Amniotic epithelial cell (primary cell): ENCODE measurements at regions not wholly inside any gene's neighbourhood (a gene's known extent, or its start where the extent isn't known, plus 50 kb on each side); places are given as distances from the start of the nearest gene placed in this dataset.
A peak's percentile ranks its signal among the peaks of the same experiment; 100 is the strongest.

Experiments used
- DNase-seq: peaks from one replicate; pipeline ENCODE4 v3.0.0-alpha.2; 2010; ENCODE audit warnings: low read depth

DNA sequence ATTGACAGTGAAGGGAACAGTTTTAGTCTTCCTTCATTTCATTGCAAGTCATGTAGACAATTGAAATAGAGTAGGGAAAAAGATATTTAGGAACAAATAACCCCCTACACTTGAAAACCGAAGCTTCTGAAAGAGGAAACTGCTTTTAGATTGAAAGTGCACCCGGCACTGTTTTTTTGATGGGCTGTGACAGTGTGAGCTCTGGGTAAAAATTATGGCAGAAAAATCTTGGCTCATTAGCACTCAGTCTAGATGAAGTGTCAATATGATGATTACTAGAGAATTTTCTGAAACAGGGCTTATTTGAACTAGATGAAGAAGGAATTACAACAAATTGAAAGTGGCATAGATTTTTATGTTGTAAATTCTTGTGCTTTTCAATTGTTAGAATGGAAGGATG, 1132.4 kb downstream of the RAPGEF2 start:
- no peak for DNase-seq

DNA sequence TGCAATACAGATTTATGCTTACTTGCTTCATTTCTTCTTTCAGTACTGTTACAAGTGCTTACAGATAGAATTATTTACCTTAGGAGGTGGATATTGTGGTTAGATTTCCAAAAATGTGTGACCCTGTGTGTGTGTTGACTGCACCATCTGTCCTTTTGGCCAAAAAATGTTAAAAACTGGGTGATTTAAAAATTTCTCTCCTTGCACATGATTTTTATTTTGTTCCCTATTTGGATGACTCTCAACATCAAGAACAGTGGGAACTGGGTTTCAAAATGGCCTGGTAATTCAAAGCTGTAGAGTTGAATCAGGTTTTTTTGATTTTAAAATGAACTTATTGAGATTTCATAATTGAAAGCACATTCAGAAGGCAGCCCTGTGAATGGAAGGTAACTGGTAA, 1132.9 kb downstream of the RAPGEF2 start:
- DNase-seq, result no peak

DNA sequence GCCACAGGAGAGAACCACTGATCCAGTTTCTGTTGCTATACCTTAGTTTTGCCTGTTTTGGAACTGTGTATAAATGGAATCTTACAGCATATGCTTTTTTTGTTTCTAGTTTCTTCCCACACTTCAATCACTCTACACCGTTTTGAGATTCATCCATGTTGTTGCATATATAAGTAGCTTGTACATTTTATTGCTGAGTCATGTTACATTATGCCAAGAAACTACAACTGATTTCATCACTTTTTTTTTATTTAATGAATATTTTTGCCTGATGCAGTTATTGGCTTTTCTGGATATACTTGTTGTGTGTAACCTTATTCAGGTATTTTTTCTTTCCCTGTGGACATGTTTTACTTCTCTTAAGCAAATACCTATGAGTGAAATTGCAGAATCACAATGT, 1135.9 kb downstream of the RAPGEF2 start:
- DNase-seq, result no peak

DNA sequence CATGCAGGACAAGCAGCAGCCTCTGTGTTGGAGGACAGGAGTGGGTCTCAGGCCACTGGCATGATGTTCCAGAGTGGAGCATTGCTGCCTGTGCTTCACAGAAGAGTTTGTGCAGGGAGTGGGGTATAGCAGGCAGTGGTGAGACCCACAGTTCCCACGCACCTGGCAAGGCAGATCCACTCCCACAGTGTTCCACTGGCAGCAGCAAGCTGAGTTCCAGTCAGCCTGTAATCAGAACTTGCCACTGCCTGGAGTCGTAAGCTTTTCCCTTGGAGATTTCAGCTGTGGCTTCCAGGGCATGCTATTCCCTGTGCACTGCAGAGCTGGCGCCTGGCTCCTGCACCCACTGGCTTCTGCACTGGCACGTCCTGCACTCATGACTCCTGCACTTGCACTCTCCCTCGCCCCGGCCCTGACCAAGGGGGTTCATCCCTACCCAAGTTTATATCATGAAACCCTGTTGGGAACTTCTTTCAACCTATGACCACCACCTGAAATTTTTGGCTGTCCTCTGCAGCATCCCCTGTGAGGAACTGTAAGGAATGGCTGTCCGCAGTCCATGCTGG, 1144.3 kb downstream of the RAPGEF2 start:
- no peak for DNase-seq

DNA sequence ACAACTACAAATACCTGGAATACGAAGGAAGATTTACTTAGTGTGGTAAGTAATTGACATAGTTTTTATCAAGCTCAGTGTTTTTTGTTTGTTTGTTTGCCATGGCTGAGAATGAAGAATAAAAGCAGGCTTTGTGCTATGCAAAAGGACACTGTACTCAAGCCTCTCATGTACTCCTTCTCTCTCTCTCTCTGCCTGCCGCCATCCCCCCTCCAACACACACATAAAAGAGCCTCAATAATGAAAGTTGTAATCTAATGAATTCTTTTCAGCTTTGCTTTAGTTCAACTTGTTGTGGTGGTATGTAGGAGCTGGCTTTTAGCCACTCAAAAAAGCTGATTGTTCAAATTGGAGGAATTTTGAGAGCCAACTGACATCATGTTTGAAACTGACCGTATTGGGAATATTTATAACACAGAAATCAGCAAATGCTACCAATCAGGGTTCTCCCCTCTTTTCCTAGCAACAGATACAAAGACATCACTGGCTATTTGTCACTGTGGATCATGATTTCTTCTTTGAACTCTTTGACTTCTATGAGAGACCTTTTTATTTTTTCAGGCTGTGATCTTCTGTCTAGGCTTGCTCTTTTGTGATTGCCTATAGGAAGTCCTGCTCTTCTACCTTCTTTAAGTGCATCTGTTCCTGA, 1148.8 kb downstream of the RAPGEF2 start:
- DNase-seq, result no peak

DNA sequence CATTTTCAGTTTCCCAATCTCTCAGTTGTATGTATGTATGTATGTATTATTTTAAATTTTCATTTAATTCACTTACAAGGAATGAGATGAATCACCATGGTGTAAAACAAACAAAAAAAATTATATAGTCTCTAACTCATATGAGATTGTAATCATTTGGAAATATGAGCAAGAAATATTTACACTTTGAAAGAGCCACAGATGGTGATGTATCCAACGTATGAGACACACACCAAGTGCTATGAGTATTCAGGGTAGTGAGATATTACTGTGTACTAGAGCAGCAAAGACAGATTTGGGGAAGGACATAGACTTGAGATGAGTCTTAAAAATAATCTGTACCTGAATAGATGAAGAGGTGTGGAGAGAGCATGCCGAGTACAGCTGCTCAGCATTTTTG, 1154.4 kb downstream of the RAPGEF2 start:
- no peak for DNase-seq

DNA sequence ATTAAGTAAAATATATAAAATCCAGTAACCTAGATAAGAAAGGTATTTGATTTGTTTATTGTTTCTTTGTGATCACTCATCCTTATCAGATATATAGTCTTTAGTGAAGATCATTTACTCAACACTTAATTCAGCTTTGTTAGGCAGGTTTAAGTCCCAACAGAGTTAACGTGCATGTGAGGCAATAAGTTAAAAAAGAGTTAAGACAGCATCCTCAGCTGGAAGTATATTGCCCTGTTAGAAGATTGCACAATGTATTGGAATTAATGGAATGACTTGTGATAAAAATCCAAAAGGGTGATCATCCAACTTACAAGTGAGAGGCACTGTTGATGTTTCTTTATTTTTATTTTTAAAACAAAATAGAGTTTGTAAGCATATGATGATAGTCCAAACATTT, 1162.1 kb downstream of the RAPGEF2 start:
- no peak for DNase-seq

DNA sequence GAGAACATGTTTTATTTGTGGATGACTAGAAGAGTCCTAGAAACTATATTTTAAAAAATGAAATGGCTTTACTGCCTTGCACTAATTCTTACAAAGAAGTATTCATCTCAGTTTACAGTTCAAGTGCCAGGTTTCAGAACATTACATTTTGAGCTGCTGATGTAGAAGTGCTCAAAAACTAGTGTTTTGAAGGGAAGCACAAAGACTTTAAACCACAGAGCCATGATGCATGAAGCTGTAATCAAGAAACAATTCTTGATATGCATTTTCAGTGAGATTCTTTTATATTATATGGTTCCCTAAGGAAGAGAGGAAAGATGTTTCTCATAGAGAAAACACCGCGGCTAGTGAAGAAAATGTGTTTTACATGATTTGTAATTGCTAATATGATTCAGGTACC, 1163.0 kb downstream of the RAPGEF2 start:
- no peak for DNase-seq

DNA sequence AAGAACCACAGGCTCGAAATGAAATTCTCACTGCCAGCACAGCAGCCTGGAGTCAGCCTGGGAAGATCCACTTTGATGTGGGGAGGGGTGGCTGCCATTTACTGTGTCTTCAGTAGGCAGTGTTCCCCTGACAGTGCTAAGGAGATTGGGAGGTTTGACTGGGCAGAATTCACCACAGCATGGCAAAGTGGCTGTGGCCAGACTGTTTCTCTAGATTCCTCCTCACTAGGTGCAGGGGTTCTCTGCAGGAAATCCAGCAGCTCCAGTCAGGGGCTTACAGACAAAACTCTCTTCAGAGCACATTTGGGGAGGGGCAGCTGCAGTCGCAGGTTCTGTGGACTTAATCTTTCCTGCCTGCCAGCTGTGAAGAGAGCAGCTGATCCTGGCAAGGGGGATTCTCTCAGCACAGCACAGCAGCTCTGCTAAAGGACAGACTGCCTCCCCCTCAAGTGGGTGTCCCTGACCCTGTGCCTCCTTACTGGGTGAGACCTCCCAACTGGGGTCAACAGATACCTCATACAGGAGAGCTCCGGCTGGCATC, 1174.0 kb downstream of the RAPGEF2 start:
- DNase-seq, result no peak

DNA sequence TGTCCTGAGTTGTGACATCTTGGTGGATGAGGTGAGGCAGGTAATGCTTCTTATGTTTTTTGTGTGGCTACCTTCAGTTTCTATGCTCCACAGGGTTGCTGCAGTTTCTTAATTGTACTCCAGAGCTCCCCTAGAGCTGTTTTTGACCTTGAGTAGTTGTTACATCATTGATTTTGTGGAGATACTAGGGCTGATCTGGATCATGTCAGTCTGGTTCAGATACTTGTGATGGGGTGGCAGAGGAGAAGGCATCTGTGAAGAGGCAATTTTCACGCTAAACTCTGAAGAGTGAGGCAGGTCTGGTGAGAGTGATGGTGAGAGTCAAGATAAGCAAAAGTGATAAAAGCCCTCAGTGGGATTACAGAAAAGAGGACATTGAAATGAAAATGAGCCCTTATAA, 1180.2 kb downstream of the RAPGEF2 start:
- no peak for DNase-seq

DNA sequence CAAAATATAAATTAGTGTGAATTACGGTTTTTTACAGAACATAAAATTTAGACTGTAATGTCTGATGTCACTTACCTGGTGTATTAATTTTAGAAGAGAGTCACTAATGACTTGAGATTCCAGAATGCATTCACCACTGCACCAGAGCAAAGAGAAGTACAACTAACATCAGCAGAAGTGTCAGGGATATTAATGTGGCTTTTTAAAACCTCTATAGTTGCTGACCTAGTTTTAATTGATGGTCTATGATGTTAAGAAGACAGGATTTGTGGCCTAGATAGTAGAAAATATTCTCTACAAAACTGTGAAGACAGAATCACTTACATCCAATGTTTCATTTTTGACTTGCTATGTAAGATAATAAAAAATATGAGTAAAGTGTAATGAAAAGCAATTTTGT, 1181.6 kb downstream of the RAPGEF2 start:
- no peak for DNase-seq

DNA sequence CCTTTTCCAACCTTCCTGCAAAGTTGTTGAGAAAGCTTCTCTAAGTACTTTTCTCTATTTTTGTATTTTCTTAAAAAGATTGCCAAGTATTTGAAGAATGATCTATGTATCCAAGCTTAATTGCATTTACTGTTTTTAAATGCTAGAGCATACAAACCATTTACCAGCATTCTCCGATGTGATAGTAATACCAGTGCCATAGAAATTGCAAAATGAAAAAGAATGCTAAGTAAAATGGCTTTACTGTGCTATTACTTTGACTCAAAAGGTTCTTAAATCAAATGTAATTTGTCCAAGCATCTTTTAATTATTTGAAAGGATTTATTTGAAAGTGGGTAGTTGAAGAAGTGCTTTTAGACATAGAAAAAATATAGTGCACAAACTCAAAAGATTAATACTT, 1183.2 kb downstream of the RAPGEF2 start:
- DNase-seq, result no peak

DNA sequence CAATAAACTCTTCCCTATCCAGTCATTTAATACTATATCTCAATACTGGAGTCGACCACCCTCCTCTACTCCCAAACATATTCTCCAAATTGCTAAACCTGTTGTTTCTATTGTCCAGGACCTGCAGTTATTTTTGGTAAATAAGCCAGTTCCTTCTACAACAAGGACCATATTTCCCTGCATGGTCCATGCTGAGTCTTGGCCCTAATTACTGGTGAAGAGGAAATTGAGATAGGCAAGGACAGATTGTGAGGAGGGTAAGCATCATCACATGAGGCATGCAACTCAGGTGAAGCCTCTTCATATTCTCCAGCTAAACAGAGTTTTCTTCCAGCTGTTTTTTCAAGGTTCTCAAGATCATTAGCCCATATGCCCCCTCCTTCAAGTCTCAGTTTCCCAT, 1193.6 kb downstream of the RAPGEF2 start:
- no peak for DNase-seq

DNA sequence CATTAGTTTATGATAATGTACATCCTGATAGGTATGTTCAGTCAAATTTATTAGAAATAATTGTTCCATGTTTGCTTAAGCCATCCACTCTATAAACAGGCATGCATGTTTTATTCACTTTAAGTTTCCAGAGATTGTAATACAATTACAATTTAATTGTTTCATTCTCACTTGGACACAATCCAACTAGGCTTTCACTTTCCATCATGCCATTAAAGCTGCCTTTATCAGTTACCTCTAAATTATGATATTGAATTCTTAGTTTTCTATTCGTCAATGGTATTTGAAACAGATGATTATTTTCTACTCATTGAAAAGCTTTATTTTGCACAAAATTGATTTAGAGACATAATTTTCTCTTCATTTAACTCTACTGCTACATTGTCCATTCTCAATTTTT, 1196.3 kb downstream of the RAPGEF2 start:
- no peak for DNase-seq

DNA sequence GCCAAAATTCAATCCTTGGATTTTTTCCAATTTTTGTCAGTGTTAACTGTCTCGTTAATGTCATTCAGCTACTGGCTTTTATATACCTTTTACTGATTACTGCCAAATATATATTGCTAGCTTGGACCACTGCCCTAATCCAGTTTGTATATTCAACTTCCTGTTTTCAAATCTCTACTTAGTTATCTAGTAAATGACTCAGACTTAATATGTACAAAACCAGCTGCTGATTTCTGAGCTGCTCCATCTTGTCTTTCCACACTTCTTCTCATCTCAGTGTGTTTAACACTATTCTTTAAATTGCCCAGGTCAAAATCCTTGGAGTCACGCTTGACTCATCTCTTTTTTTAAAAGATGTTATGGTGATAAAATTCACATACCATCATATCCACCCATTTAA, 1196.7 kb downstream of the RAPGEF2 start:
- no peak for DNase-seq

DNA sequence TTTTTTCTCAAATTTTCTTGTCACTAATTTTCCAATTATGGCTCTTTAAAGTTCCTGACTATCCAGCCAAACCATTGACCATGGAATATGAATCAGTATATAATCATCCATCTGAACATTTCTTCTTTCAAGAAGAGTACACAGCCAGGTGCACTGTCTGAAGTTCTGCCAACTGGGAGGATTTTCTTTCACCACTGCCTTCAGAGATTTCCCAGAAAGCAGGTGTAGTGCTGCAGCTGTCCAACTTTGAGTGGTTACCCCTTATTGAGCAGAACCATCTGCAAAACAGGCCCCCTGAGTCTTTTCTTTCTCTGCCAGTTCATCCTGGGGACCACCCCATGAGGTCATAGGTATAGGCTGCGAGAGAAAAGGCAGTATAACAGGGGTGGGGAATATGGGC, 1213.2 kb downstream of the RAPGEF2 start:
- no peak for DNase-seq

DNA sequence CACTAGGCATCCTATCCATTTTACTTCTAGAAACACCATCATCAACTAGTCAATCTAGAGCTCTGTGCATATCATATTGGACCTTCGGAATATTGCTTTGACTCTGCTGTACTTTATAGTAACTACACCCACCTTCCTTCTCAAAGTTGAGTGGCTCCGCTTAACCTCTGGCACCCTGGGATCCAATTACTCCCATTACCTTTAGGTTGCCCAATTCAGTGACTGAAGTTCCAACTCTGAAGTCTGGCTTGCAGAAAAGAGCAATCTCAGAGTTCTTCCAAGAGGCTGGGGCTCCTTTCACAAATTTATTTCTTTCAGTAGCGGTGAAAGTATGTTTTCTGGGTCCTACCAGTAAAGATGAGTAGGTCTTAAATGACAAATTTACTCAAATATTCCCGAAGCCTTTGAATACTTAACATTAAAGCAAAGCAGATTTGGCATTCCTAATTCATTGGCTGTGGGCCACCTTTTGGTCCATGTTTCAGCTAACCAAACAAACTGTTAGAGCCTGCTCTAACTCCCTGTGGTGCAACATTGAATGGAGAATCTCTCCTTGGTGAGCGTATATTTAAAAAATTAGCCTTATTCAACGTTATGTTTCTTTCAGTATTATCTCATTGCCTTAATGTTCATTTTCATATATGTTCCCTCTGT, 1215.8 kb downstream of the RAPGEF2 start:
- no peak for DNase-seq

DNA sequence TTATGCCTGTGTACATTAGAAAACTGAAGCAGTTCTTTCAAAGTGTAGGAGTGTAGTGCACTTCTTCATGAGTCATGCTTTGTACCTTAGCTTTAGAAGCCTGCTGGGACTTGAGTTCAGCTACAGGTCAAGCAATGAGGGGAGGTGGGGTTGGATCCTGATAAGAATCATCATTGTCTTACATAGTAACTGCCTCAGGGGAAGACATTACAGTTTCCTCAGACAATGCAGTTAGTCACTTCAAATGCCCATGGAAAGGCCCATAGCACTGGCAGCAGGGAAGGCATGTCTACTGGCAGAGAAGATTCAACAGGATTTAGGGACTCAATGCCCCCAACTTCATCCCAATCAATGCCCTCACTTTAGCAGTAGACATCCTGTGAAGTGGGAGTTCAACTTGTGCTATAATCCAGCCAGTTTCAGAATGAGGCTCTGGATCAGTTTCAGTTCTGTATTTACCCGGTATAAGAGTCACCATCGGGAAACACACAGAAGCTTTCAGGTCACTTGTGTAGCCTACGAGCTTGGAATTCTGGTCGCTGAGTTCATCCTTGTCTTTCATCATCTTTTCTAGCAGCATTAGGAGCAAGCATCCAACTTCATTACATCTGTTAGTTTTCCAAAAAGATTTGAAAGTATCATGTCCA, 1216.5 kb downstream of the RAPGEF2 start:
- DNase-seq, result peak; percentile 8

DNA sequence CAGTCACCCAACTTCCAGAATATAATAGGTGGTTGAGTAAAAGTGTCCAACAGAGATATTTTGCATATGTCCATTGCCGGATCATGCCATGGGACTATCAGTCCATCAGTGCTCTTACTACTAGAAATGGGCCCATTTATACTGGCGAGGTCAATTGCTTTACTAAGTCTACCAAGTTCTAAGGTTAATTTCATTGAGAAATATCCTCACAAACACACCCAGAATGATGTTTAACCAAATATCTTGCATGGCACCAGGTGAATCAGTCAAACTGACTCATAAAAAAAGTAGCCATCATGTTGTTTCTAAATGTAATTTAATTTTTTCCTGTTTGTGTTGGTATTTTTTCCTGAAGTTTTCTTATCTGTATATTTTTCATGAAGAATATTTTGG, 1217.0 kb downstream of the RAPGEF2 start:
- DNase-seq, result no peak

DNA sequence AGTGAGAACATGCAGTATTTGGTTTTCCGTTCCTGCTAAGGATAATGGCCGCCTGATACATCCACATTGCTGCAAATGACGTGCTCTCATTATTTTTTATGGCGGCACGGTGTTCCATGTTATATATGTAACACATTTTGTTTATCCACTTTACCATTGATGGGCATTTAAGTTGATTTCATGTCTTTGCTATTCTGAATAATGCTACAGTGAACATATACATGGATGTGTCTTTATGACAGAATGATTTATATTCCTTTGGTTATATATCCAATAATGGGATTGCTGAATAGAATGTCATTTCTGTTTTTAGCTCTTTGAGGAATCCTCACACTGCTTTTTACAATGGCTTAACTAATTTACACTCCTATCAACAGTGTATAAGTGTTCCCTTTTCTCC, 1223.2 kb downstream of the RAPGEF2 start:
- DNase-seq, result no peak

DNA sequence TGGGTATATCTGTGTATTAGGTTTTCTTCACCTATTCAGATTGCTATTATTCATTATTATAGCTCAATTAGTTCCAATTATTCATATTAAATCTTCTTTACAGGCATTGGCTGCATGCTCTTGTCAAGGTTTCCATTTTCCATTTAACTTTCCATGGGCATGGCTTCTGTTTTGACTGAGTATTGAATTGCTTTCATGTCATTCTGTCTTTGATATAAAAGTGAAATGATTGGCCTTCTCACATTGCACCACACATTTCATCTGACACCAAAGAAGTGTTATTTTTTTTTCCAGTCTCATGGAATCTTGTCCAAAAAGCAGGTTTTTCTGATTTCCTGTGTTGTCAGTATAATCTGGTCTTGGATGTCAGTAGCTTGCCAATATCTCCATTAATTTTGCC, 1244.3 kb downstream of the RAPGEF2 start:
- no peak for DNase-seq

DNA sequence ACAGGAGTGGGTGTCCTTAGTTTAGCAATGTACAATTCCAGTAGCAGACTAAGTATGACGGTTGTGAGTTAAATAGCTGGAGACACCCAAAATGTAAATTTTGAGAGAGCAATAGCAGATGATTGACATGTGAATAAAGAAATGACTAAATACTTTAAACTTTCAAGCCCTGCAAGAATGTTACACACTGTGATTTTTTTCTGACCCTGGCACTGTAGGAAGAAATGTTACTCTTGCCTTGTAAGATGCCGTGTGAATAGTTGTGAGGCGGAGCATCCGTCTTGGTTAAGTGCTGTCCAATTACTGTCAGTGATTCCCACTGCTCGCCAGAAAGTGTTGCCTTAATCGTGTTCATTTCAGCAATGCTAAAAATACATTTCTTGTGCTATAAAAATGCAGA, 1248.1 kb downstream of the RAPGEF2 start:
- no peak for DNase-seq

DNA sequence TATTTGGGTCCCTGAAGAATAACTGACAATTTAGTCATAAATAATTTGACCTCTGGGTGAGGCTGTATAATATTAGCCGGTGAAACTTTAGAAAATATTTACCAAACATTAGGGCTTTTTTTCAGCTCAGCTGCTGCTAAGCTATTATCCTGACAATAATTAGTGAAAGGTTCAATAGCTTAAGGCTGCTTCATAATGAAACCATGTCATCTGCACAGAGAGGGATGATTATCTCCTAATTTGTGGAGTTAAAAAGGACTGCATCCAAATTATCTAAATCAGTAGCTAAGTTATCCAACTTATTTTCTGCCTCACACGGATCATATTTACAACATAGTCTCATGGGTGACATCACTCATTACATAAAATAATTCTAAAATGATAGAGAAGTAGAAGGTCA, 1249.8 kb downstream of the RAPGEF2 start:
- DNase-seq, result no peak
